Astrocyte (in vitro differentiated cells and primary cell): ENCODE measurements at regions not wholly inside any gene's neighbourhood (a gene's known extent, or its start where the extent isn't known, plus 50 kb on each side); places are given as distances from the start of the nearest gene placed in this dataset.

Experiments
- DNase-seq: peaks from one replicate; pipeline ENCODE4 v3.0.0-alpha.2; 2010; ENCODE audit warnings: low read depth
- FAIRE-seq: peaks from 2 replicates; lab custom pipeline; 2011; peaks lifted over from hg19 to GRCh38; lab: Jason Lieb, UNC
- H2AFZ ChIP-seq: 2 replicates; pipeline ENCODE4 v1.6.0; 2012; ENCODE audit warnings: low read depth, low read length, inconsistent platforms
- H3K27ac ChIP-seq: 2 replicates; pipeline ENCODE4 v1.5.1; 2011; ENCODE audit warnings: low read depth, low read length, inconsistent platforms
- H3K27me3 ChIP-seq: 2 replicates; pipeline ENCODE4 v1.6.0; 2011; ENCODE audit warnings: low read length, inconsistent platforms; ENCODE audit not compliant: insufficient read depth
- H3K36me3 ChIP-seq: 2 replicates; pipeline ENCODE4 v1.5.1; 2011; ENCODE audit warnings: low read length, inconsistent platforms; ENCODE audit not compliant: insufficient read depth
- H3K4me1 ChIP-seq: 2 replicates; pipeline ENCODE4 v1.5.1; 2011; ENCODE audit warnings: low read length, inconsistent platforms; ENCODE audit not compliant: insufficient read depth
- H3K4me2 ChIP-seq: 2 replicates; pipeline ENCODE4 v1.6.0; 2012; ENCODE audit warnings: low read length, inconsistent platforms
- H3K4me3 ChIP-seq: 2 replicates; pipeline ENCODE4 v1.5.1; 2011; ENCODE audit warnings: low read depth, mild to moderate bottlenecking, low read length, inconsistent platforms; ENCODE audit not compliant: insufficient read depth
- H3K79me2 ChIP-seq: 2 replicates; pipeline ENCODE4 v1.6.0; 2012; ENCODE audit warnings: mild to moderate bottlenecking, low read length, inconsistent platforms; ENCODE audit not compliant: insufficient read depth
- H3K9ac ChIP-seq: 2 replicates; pipeline ENCODE4 v1.6.0; 2012; ENCODE audit warnings: mild to moderate bottlenecking, low read length, inconsistent platforms
- H3K9me3 ChIP-seq: 2 replicates; pipeline ENCODE4 v1.5.1; 2012; ENCODE audit warnings: low read depth, mild to moderate bottlenecking, low read length, inconsistent platforms; ENCODE audit not compliant: insufficient read depth
- H4K20me1 ChIP-seq: 2 replicates; pipeline ENCODE4 v1.6.0; 2012; ENCODE audit warnings: low read length, inconsistent platforms; ENCODE audit not compliant: insufficient read depth
- H3K27ac Mint-ChIP-seq: one replicate; pipeline ENCODE4 v1.8.0; 2021; ENCODE audit warnings: mild to moderate bottlenecking, mixed read lengths; ENCODE audit not compliant: unreplicated experiment
- H3K27me3 Mint-ChIP-seq: one replicate; pipeline ENCODE4 v1.8.0; 2021; ENCODE audit warnings: low read depth, mixed read lengths; ENCODE audit not compliant: unreplicated experiment
- H3K36me3 Mint-ChIP-seq: one replicate; pipeline ENCODE4 v1.8.0; 2021; ENCODE audit warnings: low read depth, mixed read lengths; ENCODE audit not compliant: unreplicated experiment
- H3K4me1 Mint-ChIP-seq: one replicate; pipeline ENCODE4 v1.8.0; 2021; ENCODE audit warnings: low read depth, mixed read lengths; ENCODE audit not compliant: unreplicated experiment
- H3K4me3 Mint-ChIP-seq: one replicate; pipeline ENCODE4 v1.8.0; 2021; ENCODE audit warnings: mild to moderate bottlenecking, moderate library complexity, mixed read lengths; ENCODE audit not compliant: unreplicated experiment
- H3K9me3 Mint-ChIP-seq: one replicate; pipeline ENCODE4 v1.8.0; 2021; ENCODE audit warnings: mild to moderate bottlenecking, mixed read lengths; ENCODE audit not compliant: unreplicated experiment
- CTCF ChIP-seq: IDR thresholded peaks from 2 replicates; pipeline ENCODE4 v1.5.1; 2011; ENCODE audit warnings: low read depth, mild to moderate bottlenecking, inconsistent platforms, low read length, moderate library complexity; ENCODE audit not compliant: insufficient read depth
- EZH2 ChIP-seq: IDR thresholded peaks from 2 replicates; pipeline ENCODE4 v1.6.1; 2012; ENCODE audit warnings: mild to moderate bottlenecking, low read length, inconsistent platforms; ENCODE audit not compliant: insufficient read depth

GRCh38 chr12:97862072-97862471 is 399.5 kb downstream of the RMST start:
- FAIRE-seq (no peak), DNase-seq (no peak)
- Histone ChIP-seq H3K4me3 (no peak overlapping the region), H3K4me1 (no peaks in the 10 kb centered on the region), H3K9me3 (peaks cover 3% of the 10 kb centered on the region), H3K9ac (no peak overlapping the region), H3K4me2 (no peak overlapping the region), H3K79me2 (no peaks in the 10 kb centered on the region), H3K27ac (no peak overlapping the region), H2AFZ (no peak overlapping the region), H3K36me3 (no peaks in the 10 kb centered on the region), H4K20me1 (no peaks in the 10 kb centered on the region), H3K27me3 (no peaks in the 10 kb centered on the region)
- H3K27me3 Mint-ChIP-seq: no peaks in the 10 kb centered on the region
- H3K27ac Mint-ChIP-seq: no peak overlapping the region
- H3K4me3 Mint-ChIP-seq: no peak overlapping the region
- no peaks in the 10 kb centered on the region for H3K36me3 Mint-ChIP-seq
- H3K4me1 Mint-ChIP-seq: no peaks in the 10 kb centered on the region
- TF ChIP-seq EZH2: no peak
- TF ChIP-seq CTCF: no peak
- H3K9me3 Mint-ChIP-seq: peaks cover 2% of the 10 kb centered on the region

- Histone ChIP-seq H3K4me2 (no peak overlapping the region), H3K4me1 (no peaks in the 10 kb centered on the region), H3K36me3 (no peaks in the 10 kb centered on the region), H3K4me3 (no peak overlapping the region), H3K9ac (no peak overlapping the region), H3K79me2 (no peaks in the 10 kb centered on the region), H4K20me1 (no peaks in the 10 kb centered on the region), H3K27ac (no peak overlapping the region), H2AFZ (no peak overlapping the region), H3K9me3 (no peaks in the 10 kb centered on the region), H3K27me3 (no peaks in the 10 kb centered on the region)
- DNase-seq (no peak), FAIRE-seq (no peak)
- peaks cover 3% of the 10 kb centered on the region for H3K9me3 Mint-ChIP-seq
- no peak for TF ChIP-seq EZH2
- no peak for TF ChIP-seq CTCF
- no peak overlapping the region for H3K4me3 Mint-ChIP-seq
- H3K27me3 Mint-ChIP-seq: no peaks in the 10 kb centered on the region
- H3K36me3 Mint-ChIP-seq: no peaks in the 10 kb centered on the region
- no peaks in the 10 kb centered on the region for H3K4me1 Mint-ChIP-seq
- H3K27ac Mint-ChIP-seq: no peak overlapping the region
Observed at GRCh38 chr12:97875064-97875463, 412.5 kb downstream of the RMST start.

- no peaks in the 10 kb centered on the region for H3K79me2 ChIP-seq
- H3K27ac Mint-ChIP-seq: no peak overlapping the region
- no peaks in the 10 kb centered on the region for H3K4me1 ChIP-seq
- no peaks in the 10 kb centered on the region for H3K4me1 Mint-ChIP-seq
- no peak overlapping the region for H3K4me3 ChIP-seq
- no peaks in the 10 kb centered on the region for H3K27me3 ChIP-seq
- no peak for DNase-seq
- no peak overlapping the region for H3K27ac ChIP-seq
- no peak overlapping the region for H3K4me2 ChIP-seq
- no peaks in the 10 kb centered on the region for H4K20me1 ChIP-seq
- H3K9me3 Mint-ChIP-seq: peaks cover 3% of the 10 kb centered on the region
- H3K9ac ChIP-seq: no peak overlapping the region
- no peak overlapping the region for H3K4me3 Mint-ChIP-seq
- no peaks in the 10 kb centered on the region for H3K36me3 Mint-ChIP-seq
- H3K27me3 Mint-ChIP-seq: no peaks in the 10 kb centered on the region
- no peak for TF ChIP-seq EZH2
- TF ChIP-seq CTCF: no peak
- no peaks in the 10 kb centered on the region for H3K9me3 ChIP-seq
- no peak overlapping the region for H2AFZ ChIP-seq
- no peaks in the 10 kb centered on the region for H3K36me3 ChIP-seq
- no peak for FAIRE-seq
Observed at GRCh38 chr12:97876780-97877179, 414.2 kb downstream of the RMST start.
